KBM-7 (cell line): ENCODE measurements at regions not wholly inside any gene's neighbourhood (a gene's known extent, or its start where the extent isn't known, plus 50 kb on each side); places are given as distances from the start of the nearest gene placed in this dataset.

ENCODE experiments used
- DNase-seq: peaks from one replicate; pipeline ENCODE4 v3.0.0-alpha.2; 2015
- in situ Hi-C: fragments of 300-500 bp; cut with MboI; formaldehyde crosslinking; loops from 2 replicates; pipeline ENCODE4 v1.14.3; 2020; ENCODE audit warnings: low sequenced_read_pairs, low pct_unique_long_range_greater_than_20kb, mixed read lengths

- in situ Hi-C loops = no loop called here
- DNase-seq = no peak
These were observed 479.2 kb upstream of the ACVR2A start for GRCh38 chr2:147365622-147366021.

GRCh38 chr2:147364597-147364996 is 480.2 kb upstream of the ACVR2A start:
- DNase-seq = peak; percentile 3
- in situ Hi-C loops = no loop called here

GRCh38 chr2:147363181-147363580 is 481.6 kb upstream of the ACVR2A start:
- no peak for DNase-seq
- in situ Hi-C loops = no loop called here

- in situ Hi-C loops = no loop called here
These were observed 486.5 kb upstream of the ACVR2A start for GRCh38 chr2:147358375-147358774.

GRCh38 chr2:147356157-147356556 is 488.7 kb upstream of the ACVR2A start:
- in situ Hi-C loops = no loop called here
- no peak for DNase-seq

More at GRCh38 chr2:147358375-147358774, 486.5 kb upstream of the ACVR2A start:
- DNase-seq = no peak

GRCh38 chr2:147355706-147356105 is 489.1 kb upstream of the ACVR2A start:
- in situ Hi-C loops = no loop called here
- DNase-seq = no peak

GRCh38 chr2:147353072-147353381 is 491.8 kb upstream of the ACVR2A start:
- DNase-seq = no peak
- in situ Hi-C loops = no loop called here

- in situ Hi-C loops = no loop called here
- DNase-seq = no peak
These were observed 492.4 kb upstream of the ACVR2A start for GRCh38 chr2:147352264-147353071.

GRCh38 chr2:147351784-147352183 is 493.0 kb upstream of the ACVR2A start:
- DNase-seq = no peak
- in situ Hi-C loops = no loop called here

- no peak for DNase-seq
- in situ Hi-C loops = no loop called here
These were observed 495.8 kb upstream of the ACVR2A start for GRCh38 chr2:147348931-147349555.

GRCh38 chr2:147346142-147346541 is 498.7 kb upstream of the ACVR2A start:
- no peak for DNase-seq
- in situ Hi-C loops = no loop called here

GRCh38 chr2:147345246-147345645 is 499.6 kb upstream of the ACVR2A start:
- DNase-seq = no peak
- in situ Hi-C loops = no loop called here

GRCh38 chr2:147342329-147342728 is 502.5 kb upstream of the ACVR2A start:
- DNase-seq = no peak
- in situ Hi-C loops = no loop called here

- in situ Hi-C loops = no loop called here
- peak; percentile 9 for DNase-seq
These were observed 512.9 kb upstream of the ACVR2A start for GRCh38 chr2:147331790-147332419.

- in situ Hi-C loops = no loop called here
- DNase-seq = no peak
These were observed 513.9 kb upstream of the ACVR2A start for GRCh38 chr2:147330925-147331324.

GRCh38 chr2:147327613-147328012 is 517.2 kb upstream of the ACVR2A start:
- in situ Hi-C loops = no loop called here
- DNase-seq = no peak

GRCh38 chr2:147325990-147326389 is 518.8 kb upstream of the ACVR2A start:
- DNase-seq = no peak
- in situ Hi-C loops = no loop called here

GRCh38 chr2:147320146-147320545 is 524.7 kb upstream of the ACVR2A start:
- peak; percentile 2 for DNase-seq
- in situ Hi-C loops = no loop called here

GRCh38 chr2:147311058-147311430 is 533.8 kb upstream of the ACVR2A start:
- no peak for DNase-seq
- in situ Hi-C loops = no loop called here

GRCh38 chr2:147310335-147311057 is 534.3 kb upstream of the ACVR2A start:
- DNase-seq = no peak
- in situ Hi-C loops = no loop called here
